Mesendoderm (in vitro differentiated cells): ENCODE measurements at regions not wholly inside any gene's neighbourhood (a gene's known extent, or its start where the extent isn't known, plus 50 kb on each side); places are given as distances from the start of the nearest gene placed in this dataset.
"Not testable (repeated sequence)": the region's sequence is repeated elsewhere in the genome, so short reads cannot be mapped to it uniquely, and the experiment has no call there.

Experiments used
- DNase-seq: peaks from one replicate; pipeline ENCODE4 v3.0.0; 2013
- H2AK5ac ChIP-seq: 2 replicates; pipeline ENCODE4 v1.6.1; 2013; ENCODE audit warnings: low read length, inconsistent platforms
- H2BK120ac ChIP-seq: 2 replicates; pipeline ENCODE4 v1.6.1; 2013; ENCODE audit warnings: low read depth, mild to moderate bottlenecking, low read length, moderate library complexity, mixed read lengths
- H2BK15ac ChIP-seq: replicated peaks from 2 replicates; pipeline ENCODE4 v1.6.1; 2013; ENCODE audit warnings: low read depth, mild to moderate bottlenecking, moderate library complexity
- H2BK5ac ChIP-seq: 2 replicates; pipeline ENCODE4 v1.6.1; 2013; ENCODE audit warnings: low read length, inconsistent platforms
- H3K18ac ChIP-seq: 2 replicates; pipeline ENCODE4 v1.6.1; 2013; ENCODE audit warnings: mild to moderate bottlenecking, low read length, mixed read lengths
- H3K23ac ChIP-seq: one replicate; pipeline ENCODE4 v1.6.1; 2013; ENCODE audit warnings: low read length
- H3K27ac ChIP-seq: 2 replicates; pipeline ENCODE4 v1.5.1; 2013; ENCODE audit warnings: low read depth, mild to moderate bottlenecking, inconsistent platforms, low read length, moderate library complexity
- H3K27me3 ChIP-seq: 2 replicates; pipeline ENCODE4 v1.6.1; 2013; ENCODE audit warnings: low read length, control low read depth, mild to moderate bottlenecking, inconsistent platforms; ENCODE audit not compliant: insufficient read depth, poor library complexity
- H3K36me3 ChIP-seq: 2 replicates; pipeline ENCODE4 v1.6.1; 2013; ENCODE audit warnings: low read length, inconsistent platforms; ENCODE audit not compliant: control insufficient read depth, insufficient read depth
- H3K4ac ChIP-seq: one replicate; pipeline ENCODE4 v1.6.1; 2013; ENCODE audit warnings: low read depth, mild to moderate bottlenecking, low read length, moderate library complexity
- H3K4me1 ChIP-seq: 2 replicates; pipeline ENCODE4 v1.6.1; 2013; ENCODE audit warnings: low read depth, low read length, inconsistent platforms; ENCODE audit not compliant: control insufficient read depth
- H3K4me2 ChIP-seq: 2 replicates; pipeline ENCODE4 v1.6.1; 2013; ENCODE audit warnings: low read length
- H3K4me3 ChIP-seq: 2 replicates; pipeline ENCODE4 v1.5.1; 2013; ENCODE audit warnings: mild to moderate bottlenecking, low read length
- H3K56ac ChIP-seq: one replicate; pipeline ENCODE4 v1.6.1; 2013; ENCODE audit warnings: low read length
- H3K79me1 ChIP-seq: 2 replicates; pipeline ENCODE4 v1.6.1; 2013; ENCODE audit warnings: low read length, inconsistent platforms
- H3K79me2 ChIP-seq: 2 replicates; pipeline ENCODE4 v1.6.1; 2013; ENCODE audit warnings: mild to moderate bottlenecking, low read length; ENCODE audit not compliant: control insufficient read depth, insufficient read depth
- H3K9ac ChIP-seq: 2 replicates; pipeline ENCODE4 v1.6.1; 2013; ENCODE audit warnings: low read length, inconsistent platforms
- H4K5ac ChIP-seq: one replicate; pipeline ENCODE4 v1.6.1; 2013; ENCODE audit warnings: low read length
- H4K8ac ChIP-seq: one replicate; pipeline ENCODE4 v1.6.1; 2013; ENCODE audit warnings: low read depth, mild to moderate bottlenecking, control low read depth, low read length, moderate library complexity
- WGBS: extraction: QIAGEN DNeasy Blood & Tissue Kit; methylation state at CpG from one replicate; pipeline ENCODE4 v1.1.7; 2013; ENCODE audit warnings: low lambda C conversion rate, missing lambda C conversion rate; ENCODE audit not compliant: insufficient coverage; ENCODE audit errors: extremely low coverage; 5-methylcytosine and 5-hydroxymethylcytosine counted together

DNA sequence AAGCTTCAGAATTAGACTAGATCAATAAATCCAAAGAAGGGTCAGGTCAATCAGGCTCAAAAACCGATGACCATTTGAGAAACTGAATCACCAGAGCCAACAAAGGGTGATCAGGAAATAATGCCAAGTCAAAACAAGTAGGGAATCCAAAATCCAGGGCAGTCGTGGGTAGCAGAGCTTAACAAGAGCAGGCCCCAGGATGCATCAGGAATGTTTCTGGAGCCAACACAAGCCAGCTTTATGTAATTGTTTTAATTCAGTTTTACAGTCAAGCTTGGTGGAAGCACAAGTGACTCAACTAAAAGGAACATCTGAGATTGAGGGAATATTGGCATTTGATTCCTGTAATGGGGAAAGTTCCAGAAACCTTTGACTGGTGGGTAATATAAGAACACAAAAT lies 237.9 kb upstream of the EDA2R start:
- no peak for DNase-seq
- H3K23ac ChIP-seq: no peak overlapping the region
- H2BK120ac ChIP-seq: no peak overlapping the region
- H2BK5ac ChIP-seq: no peak overlapping the region
- no peak overlapping the region for H3K56ac ChIP-seq
- no peak overlapping the region for H4K5ac ChIP-seq
- H3K4me2 ChIP-seq: no peak overlapping the region
- H3K4me1 ChIP-seq: no peaks in the 10 kb centered on the region
- no CpG with 5 or more reads among the region's 2 CpGs for WGBS
- no peak overlapping the region for H3K9ac ChIP-seq
- H2BK15ac ChIP-seq: no peak overlapping the region
- H3K4ac ChIP-seq: no peak overlapping the region
- H3K27ac ChIP-seq: no peak overlapping the region
- H3K27me3 ChIP-seq: no peaks in the 10 kb centered on the region
- H3K79me2 ChIP-seq: no peaks in the 10 kb centered on the region
- H3K18ac ChIP-seq: no peak overlapping the region
- no peak overlapping the region for H3K4me3 ChIP-seq
- no peaks in the 10 kb centered on the region for H3K79me1 ChIP-seq
- no peaks in the 10 kb centered on the region for H3K36me3 ChIP-seq
- H2AK5ac ChIP-seq: no peak overlapping the region
- no peak overlapping the region for H4K8ac ChIP-seq

GRCh38 chrX:66872771-66873170 lies 233.9 kb upstream of the EDA2R start:
- Histone ChIP-seq H3K9ac (no peak overlapping the region), H2BK120ac (no peak overlapping the region), H3K36me3 (no peaks in the 10 kb centered on the region), H3K79me2 (no peaks in the 10 kb centered on the region), H3K4ac (no peak overlapping the region), H2AK5ac (no peak overlapping the region), H4K8ac (no peak overlapping the region), H4K5ac (no peak overlapping the region), H2BK15ac (no peak overlapping the region), H3K23ac (no peak overlapping the region), H3K4me1 (no peaks in the 10 kb centered on the region), H3K27ac (no peak overlapping the region), H3K4me2 (no peak overlapping the region), H3K56ac (no peak overlapping the region), H3K4me3 (no peak overlapping the region), H2BK5ac (no peak overlapping the region), H3K27me3 (no peaks in the 10 kb centered on the region), H3K79me1 (no peaks in the 10 kb centered on the region), H3K18ac (no peak overlapping the region)
- no peak for DNase-seq

- no peaks in the 10 kb centered on the region for H3K36me3 ChIP-seq
- WGBS: no CpG with 5 or more reads among the region's 2 CpGs
- no peak for DNase-seq
- no peaks in the 10 kb centered on the region for H3K27me3 ChIP-seq
- H3K4me2 ChIP-seq: no peak overlapping the region
- no peak overlapping the region for H4K8ac ChIP-seq
- H3K79me2 ChIP-seq: no peaks in the 10 kb centered on the region
- H3K56ac ChIP-seq: no peak overlapping the region
- H3K27ac ChIP-seq: no peak overlapping the region
- no peak overlapping the region for H2BK5ac ChIP-seq
- no peak overlapping the region for H3K23ac ChIP-seq
- H2BK15ac ChIP-seq: no peak overlapping the region
- no peak overlapping the region for H2BK120ac ChIP-seq
- no peak overlapping the region for H3K9ac ChIP-seq
- no peak overlapping the region for H3K4me3 ChIP-seq
- no peak overlapping the region for H2AK5ac ChIP-seq
- H4K5ac ChIP-seq: no peak overlapping the region
- no peaks in the 10 kb centered on the region for H3K79me1 ChIP-seq
- no peaks in the 10 kb centered on the region for H3K4me1 ChIP-seq
- no peak overlapping the region for H3K18ac ChIP-seq
- no peak overlapping the region for H3K4ac ChIP-seq
These were observed 224.8 kb upstream of the EDA2R start for GRCh38 chrX:66863721-66864120.

GRCh38 chrX:66833426-66833825 lies 194.5 kb upstream of the EDA2R start:
- H3K23ac ChIP-seq: no peak overlapping the region
- WGBS: no CpG with 5 or more reads among the region's 1 CpG

GRCh38 chrX:66815227-66815626 lies 176.3 kb upstream of the EDA2R start:
- no peaks in the 10 kb centered on the region for H3K36me3 ChIP-seq
- H2AK5ac ChIP-seq: no peak overlapping the region
- H3K9ac ChIP-seq: no peak overlapping the region
- no peak overlapping the region for H2BK120ac ChIP-seq
- H3K4ac ChIP-seq: no peak overlapping the region
- no peak overlapping the region for H3K4me2 ChIP-seq
- H3K79me2 ChIP-seq: no peaks in the 10 kb centered on the region
- no peaks in the 10 kb centered on the region for H3K27me3 ChIP-seq
- H3K18ac ChIP-seq: no peak overlapping the region
- H3K4me1 ChIP-seq: no peaks in the 10 kb centered on the region
- no peak overlapping the region for H3K4me3 ChIP-seq
- H2BK15ac ChIP-seq: no peak overlapping the region
- H4K5ac ChIP-seq: no peak overlapping the region
- DNase-seq: peak; percentile 1
- H2BK5ac ChIP-seq: no peak overlapping the region
- no peak overlapping the region for H3K56ac ChIP-seq
- H3K27ac ChIP-seq: no peak overlapping the region
- H3K23ac ChIP-seq: no peak overlapping the region
- H3K79me1 ChIP-seq: no peaks in the 10 kb centered on the region
- H4K8ac ChIP-seq: no peak overlapping the region
- no CpG with 5 or more reads among the region's 1 CpG for WGBS

More at GRCh38 chrX:66833426-66833825, 194.5 kb upstream of the EDA2R start:
- Histone ChIP-seq H3K27ac (no peak overlapping the region), H3K18ac (no peak overlapping the region), H3K4me3 (no peak overlapping the region), H3K9ac (no peak overlapping the region), H3K4ac (no peak overlapping the region), H3K4me1 (no peaks in the 10 kb centered on the region), H3K79me2 (no peaks in the 10 kb centered on the region), H3K4me2 (no peak overlapping the region), H3K36me3 (no peaks in the 10 kb centered on the region), H4K5ac (no peak overlapping the region), H2BK5ac (no peak overlapping the region), H4K8ac (no peak overlapping the region), H3K27me3 (no peaks in the 10 kb centered on the region), H3K56ac (no peak overlapping the region), H3K79me1 (no peaks in the 10 kb centered on the region), H2AK5ac (no peak overlapping the region), H2BK15ac (no peak overlapping the region), H2BK120ac (no peak overlapping the region)
- no peak for DNase-seq

DNA sequence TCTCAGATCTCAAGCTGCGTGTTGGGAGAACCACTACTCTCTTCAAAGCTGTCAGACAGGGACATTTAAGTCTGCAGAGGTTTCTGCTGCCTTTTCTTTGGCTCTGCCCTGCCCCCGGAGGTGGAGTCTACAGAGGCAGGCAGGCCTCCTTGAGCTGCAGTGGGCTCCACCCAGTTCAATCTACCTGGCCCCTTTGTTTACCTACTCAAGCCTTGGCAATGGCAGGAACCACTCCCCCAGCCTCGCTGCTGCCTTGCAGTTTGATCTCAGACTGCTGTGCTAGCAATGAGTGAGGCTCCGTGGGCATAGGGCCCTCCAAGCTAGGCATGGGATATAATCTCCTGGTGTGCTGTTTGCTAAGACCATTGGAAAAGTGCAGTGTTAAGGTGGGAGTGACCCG lies 155.6 kb upstream of the EDA2R start:
- H2AK5ac ChIP-seq, H3K18ac ChIP-seq, H2BK5ac ChIP-seq, H3K4me1 ChIP-seq, H4K8ac ChIP-seq, H4K5ac ChIP-seq, H3K9ac ChIP-seq, H3K4ac ChIP-seq, H3K79me2 ChIP-seq, H2BK15ac ChIP-seq, H3K4me2 ChIP-seq, H3K23ac ChIP-seq, DNase-seq, H3K79me1 ChIP-seq, H3K36me3 ChIP-seq, H3K27ac ChIP-seq, H3K56ac ChIP-seq, H3K27me3 ChIP-seq, H3K4me3 ChIP-seq, H2BK120ac ChIP-seq: not testable (repeated sequence)
- no CpG with 5 or more reads among the region's 5 CpGs for WGBS
